IMR-90 (cell line): ENCODE measurements at regions not wholly inside any gene's neighbourhood (a gene's known extent, or its start where the extent isn't known, plus 50 kb on each side); places are given as distances from the start of the nearest gene placed in this dataset.
A peak's percentile ranks its signal among the peaks of the same experiment; 100 is the strongest.

ENCODE experiments used
- ATAC-seq: fragments of 200-7000 bp; cut with Tn5 transposase; 2 replicates; pipeline ENCODE4 v1.9.1; 2020; ENCODE audit warnings: low read depth, mild to moderate bottlenecking, moderate library complexity
- BruUV-seq: library from RNA; stranded (reverse); fragments of 400-500 nt; replicated peaks from 2 replicates; lab custom pipeline; 2021; lab: Mats Ljungman, UMichigan
- CTCF ChIA-PET: fragments of 300-600 bp; formaldehyde crosslinking; extraction: SDS; loops from one replicate; lab custom pipeline; 2021; ENCODE audit warnings: antibody characterized with exemption; lab: Yijun Ruan, JAX
- POLR2A ChIA-PET: fragments of 300-600 bp; sonication (Branson Sonifier 250); formaldehyde crosslinking; loops from one replicate; lab custom pipeline; 2022; ENCODE audit warnings: antibody characterized with exemption; ENCODE audit not compliant: unreplicated experiment; lab: Charles Lee
- DNase-seq: peaks from one replicate; pipeline ENCODE4 v3.0.0; 2013
- H2AFZ ChIP-seq: replicated peaks from 2 replicates; pipeline ENCODE3; 2013; ENCODE audit warnings: low read length, mild to moderate bottlenecking; ENCODE audit not compliant: poor library complexity
- H2AK5ac ChIP-seq: 2 replicates; pipeline ENCODE4 v1.6.1; 2013; ENCODE audit warnings: low read depth, low read length, inconsistent platforms
- H2AK9ac ChIP-seq: replicated peaks from 2 replicates; pipeline ENCODE3; 2013; ENCODE audit warnings: mild to moderate bottlenecking, low read depth, low read length, moderate library complexity; ENCODE audit not compliant: poor library complexity
- H2BK120ac ChIP-seq: 2 replicates; pipeline ENCODE4 v1.6.1; 2013; ENCODE audit warnings: low read depth, low read length, inconsistent platforms
- H2BK15ac ChIP-seq: 3 replicates; pipeline ENCODE4 v1.6.1; 2013; ENCODE audit warnings: low read depth, low read length, inconsistent platforms
- H2BK20ac ChIP-seq: 2 replicates; pipeline ENCODE4 v1.6.1; 2013; ENCODE audit warnings: low read depth, mild to moderate bottlenecking, inconsistent platforms, low read length, moderate library complexity
- H2BK5ac ChIP-seq: 2 replicates; pipeline ENCODE4 v1.6.1; 2013; ENCODE audit warnings: mild to moderate bottlenecking, low read depth, low read length, inconsistent platforms; ENCODE audit not compliant: poor library complexity, severe bottlenecking
- H3K14ac ChIP-seq: replicated peaks from 2 replicates; pipeline ENCODE4 v1.6.1; 2013; ENCODE audit warnings: low read depth, low read length, inconsistent platforms
- H3K18ac ChIP-seq: 2 replicates; pipeline ENCODE4 v1.6.1; 2013; ENCODE audit warnings: low read depth, low read length, control low read depth
- H3K23ac ChIP-seq: 2 replicates; pipeline ENCODE4 v1.6.1; 2013; ENCODE audit warnings: low read depth, low read length, inconsistent platforms
- H3K27ac ChIP-seq: 2 replicates; pipeline ENCODE4 v1.5.1; 2013; ENCODE audit warnings: mild to moderate bottlenecking, control low read depth, low read length; ENCODE audit not compliant: insufficient read depth
- H3K27me3 ChIP-seq: 2 replicates; pipeline ENCODE4 v1.6.1; 2013; ENCODE audit warnings: low read length; ENCODE audit not compliant: control insufficient read depth, insufficient read depth
- H3K36me3 ChIP-seq: 2 replicates; pipeline ENCODE4 v1.6.1; 2013; ENCODE audit warnings: low read length, mixed read lengths; ENCODE audit not compliant: control insufficient read depth, insufficient read depth
- H3K4ac ChIP-seq: 2 replicates; pipeline ENCODE4 v1.6.1; 2013; ENCODE audit warnings: low read depth, low read length, inconsistent platforms
- H3K4me1 ChIP-seq: 2 replicates; pipeline ENCODE4 v1.6.1; 2013; ENCODE audit warnings: low read length, mixed read lengths; ENCODE audit not compliant: control insufficient read depth, insufficient read depth
- H3K4me2 ChIP-seq: 2 replicates; pipeline ENCODE4 v1.6.1; 2013; ENCODE audit warnings: low read depth, mild to moderate bottlenecking, control low read depth, low read length, moderate library complexity
- H3K4me3 ChIP-seq: 2 replicates; pipeline ENCODE4 v1.5.1; 2013; ENCODE audit warnings: low read depth, mild to moderate bottlenecking, control low read depth, low read length, moderate library complexity; ENCODE audit not compliant: insufficient read depth
- H3K56ac ChIP-seq: 2 replicates; pipeline ENCODE4 v1.6.1; 2013; ENCODE audit warnings: low read length, inconsistent platforms; ENCODE audit not compliant: insufficient read depth; ENCODE audit errors: extremely low read depth
- H3K79me1 ChIP-seq, 2 experiments: 2 replicates each; pipeline ENCODE4 v1.6.1; 2013; ENCODE audit warnings: low read length in 2 of 2, inconsistent platforms in 1 of 2, low read depth in 1 of 2
- H3K9ac ChIP-seq: 2 replicates; pipeline ENCODE4 v1.6.1; 2013; ENCODE audit warnings: low read depth, low read length, control low read depth
- H3K9me1 ChIP-seq: 2 replicates; pipeline ENCODE4 v1.6.1; 2013; ENCODE audit warnings: low read length, inconsistent platforms; ENCODE audit not compliant: insufficient read depth
- H3K9me3 ChIP-seq: 2 replicates; pipeline ENCODE4 v1.6.1; 2013; ENCODE audit warnings: low read length; ENCODE audit not compliant: control insufficient read depth, insufficient read depth
- H4K20me1 ChIP-seq: 2 replicates; pipeline ENCODE4 v1.6.1; 2013; ENCODE audit warnings: low read length, inconsistent platforms; ENCODE audit not compliant: insufficient read depth
- H4K5ac ChIP-seq: 2 replicates; pipeline ENCODE4 v1.6.1; 2013; ENCODE audit warnings: mild to moderate bottlenecking, low read depth, low read length, control low read depth
- H4K8ac ChIP-seq, 2 experiments: 2 replicates each; pipeline ENCODE4 v1.6.1; 2013; ENCODE audit warnings: low read depth in 2 of 2, low read length in 2 of 2, control low read depth in 1 of 2, inconsistent platforms in 1 of 2
- H4K91ac ChIP-seq: 2 replicates; pipeline ENCODE4 v1.6.1; 2013; ENCODE audit warnings: low read depth, low read length, inconsistent platforms; ENCODE audit not compliant: insufficient read depth
- MAFK ChIP-seq: IDR thresholded peaks from 2 replicates; pipeline ENCODE4 v1.6.1; 2012; ENCODE audit warnings: low read depth, low read length, improper control_type of control experiment
- RCOR1 ChIP-seq: IDR thresholded peaks from 2 replicates; pipeline ENCODE4 v1.6.1; 2012; ENCODE audit warnings: mild to moderate bottlenecking, low read length, improper control_type of control experiment; ENCODE audit not compliant: insufficient replicate concordance
- USF2 ChIP-seq: fragments of 150-350 bp; IDR thresholded peaks from 2 replicates; pipeline ENCODE4 v1.6.1; 2017; ENCODE audit warnings: mild to moderate bottlenecking, antibody characterized with exemption, low read length, low read depth
- WGBS, 2 experiments: methylation state at CpG; one replicate each; pipeline versions ENCODE4 v1.1.5 to v1.1.7; 2013; ENCODE audit warnings: missing lambda C conversion rate in 2 of 2; ENCODE audit not compliant: insufficient read length in 1 of 2; ENCODE audit errors: extremely low coverage in 2 of 2; 5-methylcytosine and 5-hydroxymethylcytosine counted together
- dilution Hi-C: fragments of 300-500 bp; cut with HindIII; formaldehyde crosslinking; loops from one replicate; pipeline ENCODE4 v1.14.3; 2018; ENCODE audit warnings: low sequenced_read_pairs; ENCODE audit not compliant: unreplicated experiment
- in situ Hi-C: fragments of 300-500 bp; cut with MboI; formaldehyde crosslinking; loops from 3 replicates; pipeline ENCODE4 v1.14.3; 2019; ENCODE audit warnings: low sequenced_read_pairs, inconsistent platforms, mixed read lengths
- intact Hi-C: fragments of 100-400 bp; cut with micrococcal nuclease; formaldehyde crosslinking; loops from 2 replicates; pipeline ENCODE4 v1.10.0; 2022
- TF ChIP-seq, protein P1 (sequence below): fragments of 150-350 bp; IDR thresholded peaks from 2 replicates; pipeline ENCODE4 v1.6.1; 2016; ENCODE audit warnings: low read depth, mild to moderate bottlenecking, low read length, moderate library complexity, borderline replicate concordance

- POLR2A ChIA-PET = no interaction called here
- Histone ChIP-seq H4K91ac (no peak overlapping the region), H2BK20ac (no peak overlapping the region), H4K8ac (no peak overlapping the region), H3K4me1 (no peaks in the 10 kb centered on the region), H3K56ac (no peak overlapping the region), H3K18ac (no peak overlapping the region), H3K27ac (no peak overlapping the region), H3K4me2 (no peak overlapping the region), H2AK9ac (no peak overlapping the region), H3K9me1 (no peaks in the 10 kb centered on the region), H2AFZ (no peak overlapping the region), H3K79me1 (no peaks in the 10 kb centered on the region), H3K9me3 (peaks cover 5% of the 10 kb centered on the region; the same call in 1 of the 2 replicates), H3K27me3 (peaks cover 5% of the 10 kb centered on the region; the same call in 1 of the 2 replicates), H3K23ac (no peak overlapping the region), H2BK5ac (no peak overlapping the region), H3K4ac (no peak overlapping the region), H2BK120ac (no peak overlapping the region), H3K4me3 (no peak overlapping the region), H2AK5ac (no peak overlapping the region), H4K20me1 (no peaks in the 10 kb centered on the region), H3K36me3 (no peaks in the 10 kb centered on the region), H2BK15ac (no peak overlapping the region), H3K14ac (no peak overlapping the region), H3K9ac (no peak overlapping the region), H4K5ac (no peak overlapping the region)
- CTCF ChIA-PET = no interaction called here
- in situ Hi-C loops (no loop called here), dilution Hi-C loops (no loop called here), intact Hi-C loops (no loop called here)
- no peak for DNase-seq
- 0% methylated on average over 1 of the region's 10 CpGs; no CpG with 5 or more reads in 1 of the 2 experiments for WGBS, 2 experiments
- 0 out of 2 replicates have a peak, but pooled peaks have one; percentile 40 for ATAC-seq
- TF ChIP-seq RCOR1 (no peak), USF2 (no peak), MAFK (no peak)
- TF ChIP-seq, protein P1, sequence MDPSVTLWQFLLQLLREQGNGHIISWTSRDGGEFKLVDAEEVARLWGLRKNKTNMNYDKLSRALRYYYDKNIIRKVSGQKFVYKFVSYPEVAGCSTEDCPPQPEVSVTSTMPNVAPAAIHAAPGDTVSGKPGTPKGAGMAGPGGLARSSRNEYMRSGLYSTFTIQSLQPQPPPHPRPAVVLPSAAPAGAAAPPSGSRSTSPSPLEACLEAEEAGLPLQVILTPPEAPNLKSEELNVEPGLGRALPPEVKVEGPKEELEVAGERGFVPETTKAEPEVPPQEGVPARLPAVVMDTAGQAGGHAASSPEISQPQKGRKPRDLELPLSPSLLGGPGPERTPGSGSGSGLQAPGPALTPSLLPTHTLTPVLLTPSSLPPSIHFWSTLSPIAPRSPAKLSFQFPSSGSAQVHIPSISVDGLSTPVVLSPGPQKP = no peak
- no TSS peak for BruUV-seq
Measured at GRCh38 chr10:133022776-133023100, 65.0 kb upstream of the ADGRA1 start.
